Esophagus squamous epithelium (tissue), 5 donors: ENCODE measurements at regions not wholly inside any gene's neighbourhood (a gene's known extent, or its start where the extent isn't known, plus 50 kb on each side); places are given as distances from the start of the nearest gene placed in this dataset.

Experiments
- DNase-seq: peaks from one replicate; lab custom pipeline; 2025; lab: John Stamatoyannopoulos, UW
- H3K27ac ChIP-seq, 4 donors: fragments of 200-600 bp; sonication (generic); one replicate each; pipeline ENCODE4 v1.5.1; 2016 to 2019; ENCODE audit warnings: mild to moderate bottlenecking in 1 of 4
- H3K27me3 ChIP-seq, 4 donors: fragments of 200-600 bp; sonication (generic); 1 replicate in 3 of 4; 2 replicates in 1 of 4; pipeline versions ENCODE4 v1.5.1 to v1.6.0; 2017 to 2021; ENCODE audit warnings: antibody characterized with exemption in 1 of 4
- H3K36me3 ChIP-seq, 3 donors: fragments of 200-600 bp; sonication (generic); one replicate each; pipeline ENCODE4 v1.5.1; 2016 to 2019
- H3K4me1 ChIP-seq, 3 donors: fragments of 200-600 bp; sonication (generic); one replicate each; pipeline ENCODE4 v1.5.1; 2017 to 2019
- H3K4me3 ChIP-seq, 4 donors: fragments of 200-600 bp; sonication (generic); 1 replicate in 3 of 4; 2 replicates in 1 of 4; pipeline ENCODE4 v1.5.1; 2016 to 2019; ENCODE audit warnings: mild to moderate bottlenecking in 2 of 4, moderate library complexity in 1 of 4
- H3K9me3 ChIP-seq, 3 donors: fragments of 200-600 bp; sonication (generic); one replicate each; pipeline ENCODE4 v1.5.1; 2016 to 2019
- POLR2A ChIP-seq, 4 donors: fragments of 450-650 bp; IDR thresholded peaks; one replicate each; pipeline ENCODE4 v1.6.1; 2017; ENCODE audit warnings: antibody characterized with exemption in 4 of 4, mild to moderate bottlenecking in 4 of 4, moderate library complexity in 3 of 4
- WGBS, 2 donors: methylation state at CpG; one replicate each; pipeline ENCODE4 v1.1.5; 2018; 5-methylcytosine and 5-hydroxymethylcytosine counted together
- intact Hi-C: fragments of 100-400 bp; cut with DNase I; formaldehyde crosslinking; loops from one replicate; pipeline ENCODE4 v1.15.0; 2022
- TF ChIP-seq, protein P1 (sequence below), 6 experiments: fragments of 450-650 bp in 4 of 6; fragments of 200-600 bp in 2 of 6; sonication (generic) in 2 of 6; IDR thresholded peaks; one replicate each; pipeline ENCODE4 v1.5.1; 2016 to 2019; ENCODE audit warnings: antibody characterized with exemption in 6 of 6, mild to moderate bottlenecking in 4 of 6, moderate library complexity in 4 of 6
- donor health status: DM: yes; HTN: yes; CAD: no.

DNA sequence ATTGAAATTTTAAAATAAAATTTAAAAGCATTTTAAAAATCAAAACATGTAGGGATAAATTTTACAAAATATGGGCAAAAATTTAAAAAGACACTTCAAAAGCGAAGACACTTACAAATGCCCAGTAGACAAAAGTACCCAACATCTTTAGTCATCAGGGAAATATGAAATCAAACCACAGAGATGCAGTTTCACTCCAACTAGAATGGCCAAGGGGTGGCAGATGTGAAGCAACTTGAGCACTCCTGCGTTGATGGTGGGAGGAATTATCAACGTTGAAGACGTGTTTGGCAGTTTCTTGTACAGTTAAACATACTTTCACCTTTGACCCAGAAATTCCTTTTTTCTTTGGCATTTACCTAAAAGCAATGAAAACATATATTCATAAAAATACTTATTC, 518.0 kb upstream of the SGCG start:
- H3K27me3 ChIP-seq: no peaks in the 10 kb centered on the region
- no peaks in the 10 kb centered on the region for H3K4me1 ChIP-seq
- intact Hi-C loops: no loop called here
- H3K4me3 ChIP-seq: no peak overlapping the region
- H3K9me3 ChIP-seq: no peaks in the 10 kb centered on the region
- WGBS, 2 donors: 63 to 76% methylated on average over 4 of the region's 4 CpGs
- no peak overlapping the region for H3K27ac ChIP-seq
- DNase-seq: no peak
- H3K36me3 ChIP-seq: no peaks in the 10 kb centered on the region
- TF ChIP-seq POLR2A (IDR thresholded peaks at IDR 0.05): no peak
- TF ChIP-seq, protein P1, sequence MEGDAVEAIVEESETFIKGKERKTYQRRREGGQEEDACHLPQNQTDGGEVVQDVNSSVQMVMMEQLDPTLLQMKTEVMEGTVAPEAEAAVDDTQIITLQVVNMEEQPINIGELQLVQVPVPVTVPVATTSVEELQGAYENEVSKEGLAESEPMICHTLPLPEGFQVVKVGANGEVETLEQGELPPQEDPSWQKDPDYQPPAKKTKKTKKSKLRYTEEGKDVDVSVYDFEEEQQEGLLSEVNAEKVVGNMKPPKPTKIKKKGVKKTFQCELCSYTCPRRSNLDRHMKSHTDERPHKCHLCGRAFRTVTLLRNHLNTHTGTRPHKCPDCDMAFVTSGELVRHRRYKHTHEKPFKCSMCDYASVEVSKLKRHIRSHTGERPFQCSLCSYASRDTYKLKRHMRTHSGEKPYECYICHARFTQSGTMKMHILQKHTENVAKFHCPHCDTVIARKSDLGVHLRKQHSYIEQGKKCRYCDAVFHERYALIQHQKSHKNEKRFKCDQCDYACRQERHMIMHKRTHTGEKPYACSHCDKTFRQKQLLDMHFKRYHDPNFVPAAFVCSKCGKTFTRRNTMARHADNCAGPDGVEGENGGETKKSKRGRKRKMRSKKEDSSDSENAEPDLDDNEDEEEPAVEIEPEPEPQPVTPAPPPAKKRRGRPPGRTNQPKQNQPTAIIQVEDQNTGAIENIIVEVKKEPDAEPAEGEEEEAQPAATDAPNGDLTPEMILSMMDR (IDR thresholded peaks at IDR 0.05): no peak

DNA sequence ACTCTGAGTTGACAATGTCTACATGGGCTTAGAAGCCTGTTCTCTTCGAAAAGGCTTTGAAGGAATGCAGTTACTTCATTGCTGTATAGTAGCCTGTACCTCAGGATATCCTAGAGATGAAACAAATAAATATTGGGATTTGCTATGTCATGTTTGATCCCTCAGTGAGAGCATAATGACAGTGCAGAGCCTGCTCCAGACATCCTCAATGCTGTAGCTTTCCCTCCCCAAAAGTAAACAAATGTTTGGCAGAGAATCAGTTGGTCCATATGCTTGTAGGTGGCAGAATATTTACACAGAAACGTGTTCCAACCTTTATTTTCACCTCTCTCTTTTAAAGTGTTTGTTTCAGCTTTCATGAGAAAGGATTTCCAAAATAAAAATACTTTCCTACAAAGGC, 515.3 kb upstream of the SGCG start:
- WGBS, 2 donors: 9 to 37% methylated on average over 2 of the region's 2 CpGs
- DNase-seq: no peak

GRCh38 chr13:22690756-22691155, 490.0 kb upstream of the SGCG start:
- intact Hi-C loops: no loop called here
- DNase-seq: no peak
- H3K4me3 ChIP-seq: no peak overlapping the region
- no peaks in the 10 kb centered on the region for H3K4me1 ChIP-seq
- no peak overlapping the region for H3K27ac ChIP-seq
- H3K36me3 ChIP-seq: no peaks in the 10 kb centered on the region
- peaks cover 0 to 4% (median 0%) of the 10 kb centered on the region in 3 donors for H3K9me3 ChIP-seq
- no peak for TF ChIP-seq POLR2A (IDR thresholded peaks at IDR 0.05)
- TF ChIP-seq, protein P1 (IDR thresholded peaks at IDR 0.05): no peak
- 78 to 82% methylated on average over 7 to 8 of the region's 8 CpGs for WGBS, 2 donors
- H3K27me3 ChIP-seq: no peaks in the 10 kb centered on the region

More for the DNA sequence above, 515.3 kb upstream of the SGCG start:
- H3K27me3 ChIP-seq: no peaks in the 10 kb centered on the region
- no peak overlapping the region for H3K4me3 ChIP-seq
- intact Hi-C loops: no loop called here
- H3K4me1 ChIP-seq: no peaks in the 10 kb centered on the region
- no peaks in the 10 kb centered on the region for H3K9me3 ChIP-seq
- TF ChIP-seq, protein P1 (IDR thresholded peaks at IDR 0.05): no peak
- no peak for TF ChIP-seq POLR2A (IDR thresholded peaks at IDR 0.05)
- no peaks in the 10 kb centered on the region for H3K36me3 ChIP-seq
- no peak overlapping the region for H3K27ac ChIP-seq

DNA sequence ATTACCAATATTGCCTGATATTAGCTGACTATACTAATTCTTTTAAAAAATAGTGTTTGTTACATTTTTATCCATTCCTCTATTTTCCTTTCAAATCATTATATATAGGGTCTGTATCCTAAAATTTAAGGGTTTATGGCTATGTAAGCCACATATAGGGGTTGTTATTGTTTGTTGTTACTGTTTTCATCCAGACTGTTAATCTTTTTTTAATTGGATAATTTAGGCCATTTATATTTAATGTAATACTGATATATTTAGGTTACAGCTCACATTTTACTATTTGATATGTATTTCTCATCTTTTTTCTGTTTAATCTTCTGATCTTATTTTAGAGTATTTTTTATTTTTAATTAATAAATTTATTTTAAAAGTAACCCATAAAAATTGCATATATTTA, 487.1 kb upstream of the SGCG start:
- Histone ChIP-seq H3K27me3 (no peaks in the 10 kb centered on the region), H3K9me3 (no peaks in the 10 kb centered on the region), H3K4me1 (no peaks in the 10 kb centered on the region), H3K4me3 (no peak overlapping the region), H3K27ac (no peak overlapping the region), H3K36me3 (no peaks in the 10 kb centered on the region)
- no peak for TF ChIP-seq POLR2A (IDR thresholded peaks at IDR 0.05)
- TF ChIP-seq, protein P1 (IDR thresholded peaks at IDR 0.05): no peak
- intact Hi-C loops: no loop called here
- no peak for DNase-seq

GRCh38 chr13:22696433-22696832, 484.3 kb upstream of the SGCG start:
- Histone ChIP-seq H3K9me3 (no peaks in the 10 kb centered on the region), H3K4me1 (no peaks in the 10 kb centered on the region), H3K4me3 (no peak overlapping the region), H3K27me3 (no peaks in the 10 kb centered on the region), H3K27ac (no peak overlapping the region), H3K36me3 (no peaks in the 10 kb centered on the region)
- WGBS, 2 donors: 80 to 89% methylated on average over 34 to 41 of the region's 41 CpGs
- intact Hi-C loops: no loop called here
- no peak for TF ChIP-seq POLR2A (IDR thresholded peaks at IDR 0.05)
- TF ChIP-seq, protein P1 (IDR thresholded peaks at IDR 0.05): no peak
- DNase-seq: no peak
